Thyroid gland (tissue), 4 donors: ENCODE measurements at regions not wholly inside any gene's neighbourhood (a gene's known extent, or its start where the extent isn't known, plus 50 kb on each side); places are given as distances from the start of the nearest gene placed in this dataset.

ENCODE experiments used
- DNase-seq, 2 donors: peaks; one replicate each; pipeline ENCODE4 v3.0.0-alpha.2; 2019
- H3K27ac ChIP-seq, 3 donors: fragments of 200-600 bp; sonication (generic); 1 replicate in 2 of 3; 2 replicates in 1 of 3; pipeline ENCODE4 v1.5.1; 2016 to 2019; ENCODE audit warnings: mild to moderate bottlenecking in 1 of 3, moderate library complexity in 1 of 3
- H3K27me3 ChIP-seq: fragments of 200-600 bp; sonication (generic); one replicate; pipeline ENCODE4 v1.5.1; 2019
- H3K36me3 ChIP-seq, 2 donors: fragments of 200-600 bp; sonication (generic); one replicate each; pipeline ENCODE4 v1.5.1; 2016 to 2019
- H3K4me1 ChIP-seq, 2 donors: fragments of 200-600 bp; sonication (generic); one replicate each; pipeline ENCODE4 v1.5.1; 2017 to 2019
- H3K4me3 ChIP-seq, 3 donors: fragments of 200-600 bp; sonication (generic); replicated peaks in 1 of 3; 1 replicate in 2 of 3; 2 replicates in 1 of 3; pipeline ENCODE4 v1.5.1; 2016; ENCODE audit warnings: mild to moderate bottlenecking in 1 of 3
- H3K9me3 ChIP-seq: fragments of 200-600 bp; sonication (generic); one replicate; pipeline ENCODE4 v1.5.1; 2017
- POLR2A ChIP-seq, 2 donors: fragments of 450-650 bp; IDR thresholded peaks; one replicate each; pipeline ENCODE4 v1.6.1; 2017; ENCODE audit warnings: antibody characterized with exemption in 2 of 2, mild to moderate bottlenecking in 2 of 2, moderate library complexity in 1 of 2
- WGBS, 2 donors: methylation state at CpG; one replicate each; pipeline ENCODE4 v1.1.5; 2017; 5-methylcytosine and 5-hydroxymethylcytosine counted together
- intact Hi-C: fragments of 100-400 bp; cut with DNase I; formaldehyde crosslinking; loops from one replicate; pipeline ENCODE4 v1.15.1; 2023
- TF ChIP-seq, protein P1 (sequence below), 6 experiments: fragments of 200-600 bp in 3 of 6; fragments of 450-650 bp in 3 of 6; sonication (generic) in 3 of 6; IDR thresholded peaks; one replicate each; pipeline ENCODE4 v1.5.1; 2016 to 2019; ENCODE audit warnings: antibody characterized with exemption in 6 of 6, mild to moderate bottlenecking in 2 of 6, inconsistent platforms in 1 of 6, moderate library complexity in 1 of 6

DNA sequence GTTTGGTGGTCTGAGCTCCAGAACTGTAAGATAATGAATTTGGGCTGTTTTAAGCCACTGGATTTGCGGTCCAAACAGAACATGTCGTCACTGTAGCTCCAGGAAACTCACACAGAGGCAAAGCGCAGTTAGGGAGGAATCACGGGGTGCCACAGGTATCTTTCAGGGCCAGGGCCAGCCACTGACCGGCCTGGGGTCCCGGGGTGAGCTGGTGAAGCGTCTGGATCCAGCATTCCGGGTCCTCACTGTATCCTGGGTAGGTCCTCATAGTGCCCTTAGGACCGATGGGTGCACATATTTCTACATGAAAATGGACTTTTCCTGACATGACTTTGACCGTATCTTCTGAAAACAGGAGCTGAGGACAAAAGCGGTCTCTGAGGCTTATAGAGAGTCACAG is 196.0 kb upstream of the HDAC4 start:
- no peak overlapping the region for H3K4me3 ChIP-seq
- TF ChIP-seq, protein P1, sequence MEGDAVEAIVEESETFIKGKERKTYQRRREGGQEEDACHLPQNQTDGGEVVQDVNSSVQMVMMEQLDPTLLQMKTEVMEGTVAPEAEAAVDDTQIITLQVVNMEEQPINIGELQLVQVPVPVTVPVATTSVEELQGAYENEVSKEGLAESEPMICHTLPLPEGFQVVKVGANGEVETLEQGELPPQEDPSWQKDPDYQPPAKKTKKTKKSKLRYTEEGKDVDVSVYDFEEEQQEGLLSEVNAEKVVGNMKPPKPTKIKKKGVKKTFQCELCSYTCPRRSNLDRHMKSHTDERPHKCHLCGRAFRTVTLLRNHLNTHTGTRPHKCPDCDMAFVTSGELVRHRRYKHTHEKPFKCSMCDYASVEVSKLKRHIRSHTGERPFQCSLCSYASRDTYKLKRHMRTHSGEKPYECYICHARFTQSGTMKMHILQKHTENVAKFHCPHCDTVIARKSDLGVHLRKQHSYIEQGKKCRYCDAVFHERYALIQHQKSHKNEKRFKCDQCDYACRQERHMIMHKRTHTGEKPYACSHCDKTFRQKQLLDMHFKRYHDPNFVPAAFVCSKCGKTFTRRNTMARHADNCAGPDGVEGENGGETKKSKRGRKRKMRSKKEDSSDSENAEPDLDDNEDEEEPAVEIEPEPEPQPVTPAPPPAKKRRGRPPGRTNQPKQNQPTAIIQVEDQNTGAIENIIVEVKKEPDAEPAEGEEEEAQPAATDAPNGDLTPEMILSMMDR (IDR thresholded peaks at IDR 0.05): no peak
- TF ChIP-seq POLR2A (IDR thresholded peaks at IDR 0.05): no peak
- H3K9me3 ChIP-seq: no peaks in the 10 kb centered on the region
- 85 to 88% methylated on average over 11 of the region's 11 CpGs for WGBS, 2 donors
- no peak overlapping the region for H3K27ac ChIP-seq
- intact Hi-C loops: no loop called here
- no peaks in the 10 kb centered on the region for H3K27me3 ChIP-seq
- DNase-seq: no peak
- no peaks in the 10 kb centered on the region for H3K4me1 ChIP-seq
- no peaks in the 10 kb centered on the region for H3K36me3 ChIP-seq

DNA sequence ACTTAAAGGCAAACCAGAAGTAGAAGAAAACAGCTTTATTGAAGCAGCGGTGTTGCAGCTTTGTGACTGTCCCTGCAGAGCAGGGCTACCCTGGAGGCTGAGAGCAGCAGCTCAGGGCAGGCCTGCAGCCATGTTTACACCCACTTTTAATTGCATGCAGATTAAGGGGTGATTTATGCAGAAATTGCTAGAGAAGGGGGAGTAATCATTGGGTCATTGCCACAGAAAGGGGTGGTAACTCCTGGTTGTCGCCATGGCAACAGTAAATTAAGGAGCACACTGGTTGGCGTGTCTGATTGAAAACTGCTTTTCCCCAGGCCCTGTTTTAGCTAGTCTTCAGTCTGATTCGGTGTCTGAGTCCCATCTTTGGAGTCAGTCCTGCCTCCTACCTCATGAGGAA is 195.4 kb upstream of the HDAC4 start:
- Histone ChIP-seq H3K27me3 (no peaks in the 10 kb centered on the region), H3K36me3 (no peaks in the 10 kb centered on the region), H3K9me3 (no peaks in the 10 kb centered on the region), H3K4me3 (no peak overlapping the region), H3K4me1 (no peaks in the 10 kb centered on the region), H3K27ac (no peak overlapping the region)
- no peak for DNase-seq
- TF ChIP-seq, protein P1 (IDR thresholded peaks at IDR 0.05): no peak
- no peak for TF ChIP-seq POLR2A (IDR thresholded peaks at IDR 0.05)
- WGBS, 2 donors: 92 to 93% methylated on average over 4 of the region's 4 CpGs
- intact Hi-C loops: no loop called here

DNA sequence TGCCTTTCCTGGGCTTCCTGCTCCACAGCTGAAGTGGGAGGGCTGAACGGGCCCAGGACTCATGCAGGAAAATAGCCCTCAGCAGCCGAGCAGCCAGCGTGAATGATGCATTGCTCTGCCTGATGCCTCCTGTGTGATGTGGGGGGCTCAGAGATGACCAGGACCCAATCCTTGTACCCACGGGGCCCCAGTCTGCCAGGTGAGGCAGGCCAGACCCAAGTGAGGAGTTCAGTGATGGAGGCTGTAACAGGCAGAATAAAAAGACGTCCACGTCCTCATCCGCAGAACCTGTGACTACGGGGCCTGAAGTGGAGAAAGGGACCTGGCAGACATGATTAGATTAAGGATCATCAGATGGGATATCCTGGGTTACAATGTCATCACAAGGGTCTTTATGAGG is 194.9 kb upstream of the HDAC4 start:
- intact Hi-C loops: no loop called here
- no peak for DNase-seq

DNA sequence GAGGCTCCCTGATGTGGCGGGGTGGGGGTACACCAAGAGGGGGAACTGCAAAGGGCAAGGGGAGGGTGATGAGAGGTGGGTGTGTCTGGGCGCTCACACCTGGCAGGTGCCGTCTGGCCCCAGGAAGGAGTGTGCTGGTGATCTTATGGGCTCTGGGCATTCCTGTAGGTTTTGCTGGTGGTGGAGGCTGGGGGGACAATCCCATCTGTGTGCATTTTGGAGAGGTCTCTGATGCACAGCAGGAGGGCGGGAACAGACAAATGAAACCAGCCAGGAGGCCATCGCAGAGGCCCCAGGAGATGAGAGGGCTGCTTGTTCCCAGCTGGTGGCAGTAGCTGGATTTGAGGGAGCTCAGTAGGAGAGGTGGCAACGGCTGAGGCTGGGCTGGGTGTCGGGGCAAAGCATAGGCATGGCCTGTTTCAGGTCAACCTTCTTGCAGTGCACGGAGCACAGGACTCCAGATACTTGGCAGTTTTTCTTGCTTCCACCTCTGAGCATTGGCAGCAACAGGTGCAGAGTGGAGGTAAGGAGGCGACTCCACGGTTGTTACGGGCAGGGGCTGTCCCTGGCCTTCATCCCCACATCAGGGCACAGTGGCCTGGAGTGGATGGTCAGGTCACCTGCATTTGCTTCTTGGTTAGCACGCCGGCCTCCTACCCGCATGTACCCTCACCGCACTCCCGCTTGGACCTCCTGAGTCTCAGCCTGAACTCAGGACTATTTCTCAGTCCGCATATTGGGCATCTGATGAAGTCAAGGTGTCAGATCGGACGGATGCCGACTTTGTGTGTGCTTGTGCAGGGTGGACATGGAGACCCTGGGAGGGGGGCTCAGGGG is 194.2 kb upstream of the HDAC4 start:
- 91 to 94% methylated on average over 19 to 20 of the region's 20 CpGs for WGBS, 2 donors
- intact Hi-C loops: no loop called here
- no peak for TF ChIP-seq POLR2A (IDR thresholded peaks at IDR 0.05)
- TF ChIP-seq, protein P1 (IDR thresholded peaks at IDR 0.05): no peak
- no peaks in the 10 kb centered on the region for H3K27me3 ChIP-seq
- no peaks in the 10 kb centered on the region for H3K4me1 ChIP-seq
- no peaks in the 10 kb centered on the region for H3K9me3 ChIP-seq
- H3K4me3 ChIP-seq: no peak overlapping the region
- H3K36me3 ChIP-seq: no peaks in the 10 kb centered on the region
- peak in 1 of 2 donors; percentile 0 for DNase-seq
- H3K27ac ChIP-seq: no peak overlapping the region

More for the DNA sequence above, 194.9 kb upstream of the HDAC4 start:
- H3K27ac ChIP-seq: no peak overlapping the region
- no peaks in the 10 kb centered on the region for H3K36me3 ChIP-seq
- no peaks in the 10 kb centered on the region for H3K27me3 ChIP-seq
- no peak overlapping the region for H3K4me3 ChIP-seq
- no peak for TF ChIP-seq POLR2A (IDR thresholded peaks at IDR 0.05)
- TF ChIP-seq, protein P1 (IDR thresholded peaks at IDR 0.05): no peak
- no peaks in the 10 kb centered on the region for H3K4me1 ChIP-seq
- 85 to 88% methylated on average over 8 of the region's 8 CpGs for WGBS, 2 donors
- no peaks in the 10 kb centered on the region for H3K9me3 ChIP-seq

- no peak overlapping the region for H3K27ac ChIP-seq
- no peak for DNase-seq
- H3K36me3 ChIP-seq: no peaks in the 10 kb centered on the region
- H3K9me3 ChIP-seq: no peaks in the 10 kb centered on the region
- no peak overlapping the region for H3K4me3 ChIP-seq
- H3K4me1 ChIP-seq: no peaks in the 10 kb centered on the region
- no peak for TF ChIP-seq POLR2A (IDR thresholded peaks at IDR 0.05)
- TF ChIP-seq, protein P1 (IDR thresholded peaks at IDR 0.05): no peak
- H3K27me3 ChIP-seq: no peaks in the 10 kb centered on the region
- intact Hi-C loops: no loop called here
- WGBS, 2 donors: 79 to 86% methylated on average over 12 to 16 of the region's 17 CpGs
Observed at GRCh38 chr2:239594019-239594771, 193.4 kb upstream of the HDAC4 start.
